WERI-Rb-1 (cell line): ENCODE measurements at regions not wholly inside any gene's neighbourhood (a gene's known extent, or its start where the extent isn't known, plus 50 kb on each side); places are given as distances from the start of the nearest gene placed in this dataset.

ENCODE experiments used
- DNase-seq: peaks from one replicate; pipeline ENCODE4 v3.0.0-alpha.2; 2020
- H3K27ac ChIP-seq: fragments of 250-450 bp; sonication (Bioruptor Pico); 2 replicates; pipeline ENCODE4 v1.5.1; 2020; ENCODE audit warnings: mild to moderate bottlenecking, moderate library complexity
- H3K27me3 ChIP-seq: fragments of 250-450 bp; sonication (Bioruptor Pico); 2 replicates; pipeline ENCODE4 v1.5.1; 2021; ENCODE audit warnings: mild to moderate bottlenecking, low read depth, moderate library complexity; ENCODE audit not compliant: insufficient read depth, severe bottlenecking
- H3K36me3 ChIP-seq: fragments of 250-450 bp; sonication (Bioruptor Pico); 2 replicates; pipeline ENCODE4 v1.5.1; 2020; ENCODE audit warnings: mild to moderate bottlenecking, moderate library complexity
- H3K4me3 ChIP-seq: 2 replicates; pipeline ENCODE4 v1.5.1; 2011; ENCODE audit warnings: low read depth, mild to moderate bottlenecking, control low read depth, low read length
- H3K9me3 ChIP-seq: fragments of 250-450 bp; sonication (Bioruptor Pico); 2 replicates; pipeline ENCODE4 v1.5.1; 2021; ENCODE audit warnings: mild to moderate bottlenecking, moderate library complexity; ENCODE audit not compliant: severe bottlenecking
- TF ChIP-seq, protein P1 (sequence below): IDR thresholded peaks from 2 replicates; pipeline ENCODE4 v1.5.1; 2011; ENCODE audit warnings: low read depth, mild to moderate bottlenecking, control low read depth, inconsistent platforms, low read length

DNA sequence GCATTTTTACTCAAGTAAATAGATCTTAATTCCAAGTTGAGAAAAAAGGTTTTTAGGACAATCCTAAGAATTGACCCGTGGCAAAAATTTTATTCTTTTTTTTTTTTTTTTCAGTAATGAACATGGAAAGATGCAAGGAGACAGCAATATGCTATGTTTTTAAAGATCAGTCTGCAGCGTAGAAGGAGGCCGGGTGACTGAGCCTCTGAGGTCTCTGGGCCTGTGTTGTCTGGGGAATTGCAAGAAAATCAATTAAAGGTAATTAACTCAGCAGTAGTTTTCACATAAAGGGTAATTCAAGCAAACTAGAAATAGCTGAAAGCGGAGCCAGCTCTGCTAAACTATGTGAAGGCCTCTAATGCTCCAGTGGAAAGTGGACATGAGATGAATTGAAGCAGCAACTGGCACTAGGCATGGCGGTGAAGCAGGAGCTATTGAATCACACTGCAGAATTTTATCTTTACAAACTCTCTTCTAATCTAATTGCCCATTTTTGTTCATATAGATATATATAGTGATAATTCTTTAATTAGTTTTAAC is 285.2 kb upstream of the ITGA1 start:
- DNase-seq = peak; percentile 17
- no peaks in the 10 kb centered on the region for H3K27me3 ChIP-seq
- H3K4me3 ChIP-seq = peak overlapping the region; percentile 19
- peak overlapping the region; percentile 90 for H3K27ac ChIP-seq
- TF ChIP-seq, protein P1, sequence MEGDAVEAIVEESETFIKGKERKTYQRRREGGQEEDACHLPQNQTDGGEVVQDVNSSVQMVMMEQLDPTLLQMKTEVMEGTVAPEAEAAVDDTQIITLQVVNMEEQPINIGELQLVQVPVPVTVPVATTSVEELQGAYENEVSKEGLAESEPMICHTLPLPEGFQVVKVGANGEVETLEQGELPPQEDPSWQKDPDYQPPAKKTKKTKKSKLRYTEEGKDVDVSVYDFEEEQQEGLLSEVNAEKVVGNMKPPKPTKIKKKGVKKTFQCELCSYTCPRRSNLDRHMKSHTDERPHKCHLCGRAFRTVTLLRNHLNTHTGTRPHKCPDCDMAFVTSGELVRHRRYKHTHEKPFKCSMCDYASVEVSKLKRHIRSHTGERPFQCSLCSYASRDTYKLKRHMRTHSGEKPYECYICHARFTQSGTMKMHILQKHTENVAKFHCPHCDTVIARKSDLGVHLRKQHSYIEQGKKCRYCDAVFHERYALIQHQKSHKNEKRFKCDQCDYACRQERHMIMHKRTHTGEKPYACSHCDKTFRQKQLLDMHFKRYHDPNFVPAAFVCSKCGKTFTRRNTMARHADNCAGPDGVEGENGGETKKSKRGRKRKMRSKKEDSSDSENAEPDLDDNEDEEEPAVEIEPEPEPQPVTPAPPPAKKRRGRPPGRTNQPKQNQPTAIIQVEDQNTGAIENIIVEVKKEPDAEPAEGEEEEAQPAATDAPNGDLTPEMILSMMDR = no peak
- no peaks in the 10 kb centered on the region for H3K9me3 ChIP-seq
- H3K36me3 ChIP-seq = no peaks in the 10 kb centered on the region

DNA sequence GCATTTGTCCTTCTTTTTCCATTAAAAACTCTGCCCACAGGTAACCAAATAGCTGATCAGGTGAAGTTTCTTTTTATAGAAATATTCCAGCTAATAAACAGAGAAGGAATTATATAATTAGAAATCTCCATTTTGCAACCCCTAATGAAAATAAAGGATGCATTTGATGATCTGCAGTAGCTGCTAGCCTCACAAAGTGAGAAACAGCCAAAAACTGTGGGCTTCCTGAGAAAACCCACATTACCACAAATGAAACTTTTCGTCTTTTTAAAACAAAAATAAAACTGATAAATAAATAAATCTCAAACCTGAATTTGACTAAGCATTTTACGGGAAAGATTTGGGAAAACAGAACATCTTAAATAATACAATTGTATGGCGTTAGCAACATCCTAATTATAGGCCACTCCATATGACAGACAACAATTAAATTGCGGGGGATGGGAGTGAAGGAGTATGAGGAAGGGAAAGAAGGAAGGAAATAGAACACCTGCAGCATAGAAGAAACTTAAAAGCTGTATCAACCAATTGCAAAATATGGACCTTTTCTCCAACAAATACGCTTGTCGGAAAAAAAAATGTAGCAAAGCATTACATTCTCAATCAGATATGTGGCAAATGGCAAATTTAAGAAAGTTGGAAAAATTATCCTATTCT is 283.0 kb upstream of the ITGA1 start:
- Histone ChIP-seq H3K4me3 (no peak overlapping the region), H3K27me3 (no peaks in the 10 kb centered on the region), H3K9me3 (no peaks in the 10 kb centered on the region), H3K27ac (no peak overlapping the region), H3K36me3 (no peaks in the 10 kb centered on the region)
- no peak for DNase-seq
- TF ChIP-seq, protein P1 = no peak

DNA sequence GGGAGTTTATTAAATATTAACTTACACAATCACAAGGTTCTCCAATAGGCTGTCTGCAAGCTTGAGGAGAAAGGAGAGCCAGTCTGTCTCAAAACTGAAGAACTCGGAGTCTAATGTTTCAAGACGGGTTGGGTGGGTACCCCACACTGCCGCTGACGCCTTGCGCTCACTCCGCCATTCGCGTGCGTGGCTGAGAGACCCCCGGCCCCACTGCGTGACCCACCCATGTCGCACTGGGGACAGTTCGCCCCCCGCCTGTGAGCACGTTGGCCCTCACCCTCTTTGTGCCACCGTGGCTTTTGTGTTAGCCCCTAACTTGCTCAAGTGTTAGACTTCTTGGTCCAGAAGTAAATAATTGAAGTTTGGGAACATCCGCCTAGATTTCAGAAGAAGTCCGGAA is 270.0 kb upstream of the ITGA1 start:
- DNase-seq = no peak
- no peaks in the 10 kb centered on the region for H3K9me3 ChIP-seq
- H3K4me3 ChIP-seq = no peak overlapping the region
- TF ChIP-seq, protein P1 = no peak
- H3K27me3 ChIP-seq = no peaks in the 10 kb centered on the region
- H3K36me3 ChIP-seq = no peaks in the 10 kb centered on the region
- H3K27ac ChIP-seq = no peak overlapping the region

DNA sequence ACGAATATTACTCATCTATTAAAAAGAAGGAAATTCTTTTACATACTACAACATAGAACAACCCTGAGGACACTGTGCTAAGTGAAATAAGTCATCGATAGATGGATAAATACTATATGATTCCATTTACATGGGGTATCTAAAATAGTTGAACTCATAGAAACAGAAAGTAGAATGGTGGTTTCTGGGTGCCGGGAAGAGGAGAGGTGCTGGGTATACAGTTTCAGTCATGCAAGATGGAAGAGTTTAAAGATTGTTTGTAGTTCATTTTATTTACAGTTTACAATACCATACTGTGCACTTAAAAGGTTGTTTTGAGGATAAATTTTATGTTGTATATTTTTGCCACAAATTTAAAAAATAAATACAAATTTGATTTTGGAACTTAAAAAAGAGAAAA is 267.5 kb upstream of the ITGA1 start:
- Histone ChIP-seq H3K27me3 (no peaks in the 10 kb centered on the region), H3K27ac (no peak overlapping the region), H3K9me3 (no peaks in the 10 kb centered on the region), H3K36me3 (no peaks in the 10 kb centered on the region), H3K4me3 (no peak overlapping the region)
- DNase-seq = no peak
- TF ChIP-seq, protein P1 = no peak

DNA sequence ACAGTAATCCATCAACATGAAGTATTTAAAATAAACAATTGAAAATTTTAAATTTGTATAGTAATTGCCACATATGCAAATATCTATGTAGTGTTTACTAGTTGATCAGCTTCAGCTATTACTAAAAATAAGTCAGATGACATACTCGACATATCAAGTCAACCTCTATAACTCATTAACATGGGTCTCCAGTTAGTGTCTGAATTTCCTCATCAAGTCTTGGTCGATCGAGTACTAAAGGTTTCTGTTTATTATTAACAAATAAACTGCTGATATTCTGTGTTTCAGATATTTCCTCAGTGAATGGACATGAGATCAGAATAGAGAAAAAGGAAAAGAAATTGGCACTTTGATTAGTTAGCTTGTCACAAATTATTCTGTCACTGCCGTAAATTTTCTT is 266.5 kb upstream of the ITGA1 start:
- no peak for DNase-seq
- TF ChIP-seq, protein P1 = no peak
- Histone ChIP-seq H3K27me3 (no peaks in the 10 kb centered on the region), H3K9me3 (no peaks in the 10 kb centered on the region), H3K4me3 (no peak overlapping the region), H3K27ac (no peak overlapping the region), H3K36me3 (no peaks in the 10 kb centered on the region)

DNA sequence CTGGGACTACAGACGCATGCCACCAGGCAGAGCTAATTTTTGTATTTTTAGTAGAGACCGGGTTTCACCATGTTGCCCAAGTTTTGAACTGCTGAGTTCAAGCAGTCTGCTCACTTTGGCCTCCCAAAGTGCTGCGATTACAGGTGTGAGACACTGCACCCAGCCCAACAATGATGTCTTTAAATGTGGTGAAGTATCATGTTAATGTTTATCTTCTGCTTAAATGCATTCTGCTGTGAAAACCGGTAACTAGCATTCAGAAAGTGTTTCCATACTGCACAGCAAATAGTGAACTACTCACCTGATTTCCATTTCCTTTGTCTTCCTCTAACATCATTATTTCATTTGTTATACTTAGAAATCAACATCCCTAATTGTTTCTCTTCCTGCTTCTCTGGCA is 264.0 kb upstream of the ITGA1 start:
- TF ChIP-seq, protein P1 = no peak
- Histone ChIP-seq H3K36me3 (no peaks in the 10 kb centered on the region), H3K9me3 (no peaks in the 10 kb centered on the region), H3K4me3 (no peak overlapping the region), H3K27ac (no peak overlapping the region), H3K27me3 (no peaks in the 10 kb centered on the region)
- no peak for DNase-seq
